ENCODE measurements at regions not wholly inside any gene's neighbourhood (a gene's known extent, or its start where the extent isn't known, plus 50 kb on each side); places are given as distances from the start of the nearest gene placed in this dataset.

- no peak overlapping the region for H3K4me3 ChIP-seq (ENCODE audit: low read depth, low read length)
- TF ChIP-seq CTCF (IDR thresholded peaks at IDR 0.05; ENCODE audit: control insufficient read depth, extremely low read depth, insufficient read depth), result no peak
- no peak for DNase-seq (ENCODE audit: low read depth)
Measured at GRCh38 chr6:23224540-23224939, 655.2 kb downstream of the HDGFL1 start.

GRCh38 chr6:23228439-23229024 is 659.2 kb downstream of the HDGFL1 start:
- no peak for TF ChIP-seq CTCF (IDR thresholded peaks at IDR 0.05; ENCODE audit: control insufficient read depth, extremely low read depth, insufficient read depth)
- no peak for DNase-seq (ENCODE audit: low read depth)
- H3K4me3 ChIP-seq (ENCODE audit: low read depth, low read length), result no peak overlapping the region

- DNase-seq (ENCODE audit: low read depth), result no peak
- TF ChIP-seq CTCF (IDR thresholded peaks at IDR 0.05; ENCODE audit: control insufficient read depth, extremely low read depth, insufficient read depth), result no peak
- no peak overlapping the region for H3K4me3 ChIP-seq (ENCODE audit: low read depth, low read length)
Measured at GRCh38 chr6:23243854-23244253, 674.5 kb downstream of the HDGFL1 start.

- DNase-seq (ENCODE audit: low read depth), result no peak
- H3K4me3 ChIP-seq (ENCODE audit: low read depth, low read length), result no peak overlapping the region
- TF ChIP-seq CTCF (IDR thresholded peaks at IDR 0.05; ENCODE audit: control insufficient read depth, extremely low read depth, insufficient read depth), result no peak
Measured at GRCh38 chr6:23244300-23244699, 674.9 kb downstream of the HDGFL1 start.

DNA sequence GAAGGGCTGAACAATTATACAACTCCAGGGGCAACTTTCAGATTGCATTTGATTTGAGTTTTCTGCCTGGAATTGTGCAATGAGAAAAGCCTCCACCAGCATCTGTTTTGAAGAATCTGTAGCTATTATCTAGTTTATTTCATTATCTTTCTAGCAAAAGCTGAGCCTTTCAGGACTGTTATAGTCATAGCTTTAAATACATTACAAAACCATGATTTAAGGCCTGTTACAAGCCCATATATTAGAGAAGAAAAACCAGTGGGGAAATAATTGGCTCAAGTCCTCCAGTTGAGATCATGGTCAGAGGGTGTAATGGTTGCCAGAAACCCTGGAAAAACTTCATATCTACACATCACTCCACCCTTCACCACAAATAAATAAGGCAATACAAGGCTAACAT is 676.2 kb downstream of the HDGFL1 start:
- no peak for DNase-seq (ENCODE audit: low read depth)

GRCh38 chr6:23246896-23247295 is 677.5 kb downstream of the HDGFL1 start:
- no peak overlapping the region for H3K4me3 ChIP-seq (ENCODE audit: low read depth, low read length)
- DNase-seq (ENCODE audit: low read depth), result no peak
- no peak for TF ChIP-seq CTCF (IDR thresholded peaks at IDR 0.05; ENCODE audit: control insufficient read depth, extremely low read depth, insufficient read depth)

More for the DNA sequence above, 676.2 kb downstream of the HDGFL1 start:
- TF ChIP-seq CTCF (IDR thresholded peaks at IDR 0.05; ENCODE audit: control insufficient read depth, extremely low read depth, insufficient read depth), result no peak
- H3K4me3 ChIP-seq (ENCODE audit: low read depth, low read length), result no peak overlapping the region

- DNase-seq (ENCODE audit: low read depth), result no peak
- TF ChIP-seq CTCF (IDR thresholded peaks at IDR 0.05; ENCODE audit: control insufficient read depth, extremely low read depth, insufficient read depth), result no peak
- H3K4me3 ChIP-seq (ENCODE audit: low read depth, low read length), result no peak overlapping the region
Measured at GRCh38 chr6:23250556-23250955, 681.2 kb downstream of the HDGFL1 start.

Data from LNCaP clone FGC (cell line).